ENCODE measurements at regions not wholly inside any gene's neighbourhood (a gene's known extent, or its start where the extent isn't known, plus 50 kb on each side); places are given as distances from the start of the nearest gene placed in this dataset.

DNA sequence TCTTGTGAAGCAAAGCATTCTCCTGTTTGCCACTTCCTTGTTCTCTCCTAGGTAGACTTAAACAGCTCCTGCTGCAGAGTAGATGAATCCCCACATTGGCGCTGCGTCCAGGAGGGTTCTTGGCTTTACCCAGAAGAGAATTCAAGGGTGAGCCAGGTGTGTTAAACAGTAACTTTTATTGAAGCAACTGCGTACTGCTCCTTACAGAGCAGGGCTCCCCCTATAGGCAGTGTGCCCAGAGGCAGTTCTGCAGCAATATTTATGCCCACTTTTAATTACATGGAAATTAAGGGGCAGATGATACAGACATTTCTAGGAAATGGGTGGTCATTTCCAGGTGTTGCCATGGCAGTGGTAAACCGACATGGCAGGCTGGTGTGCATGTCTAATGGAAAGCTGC is 987.6 kb upstream of the RBFOX1 start:
- TF ChIP-seq, protein P1, sequence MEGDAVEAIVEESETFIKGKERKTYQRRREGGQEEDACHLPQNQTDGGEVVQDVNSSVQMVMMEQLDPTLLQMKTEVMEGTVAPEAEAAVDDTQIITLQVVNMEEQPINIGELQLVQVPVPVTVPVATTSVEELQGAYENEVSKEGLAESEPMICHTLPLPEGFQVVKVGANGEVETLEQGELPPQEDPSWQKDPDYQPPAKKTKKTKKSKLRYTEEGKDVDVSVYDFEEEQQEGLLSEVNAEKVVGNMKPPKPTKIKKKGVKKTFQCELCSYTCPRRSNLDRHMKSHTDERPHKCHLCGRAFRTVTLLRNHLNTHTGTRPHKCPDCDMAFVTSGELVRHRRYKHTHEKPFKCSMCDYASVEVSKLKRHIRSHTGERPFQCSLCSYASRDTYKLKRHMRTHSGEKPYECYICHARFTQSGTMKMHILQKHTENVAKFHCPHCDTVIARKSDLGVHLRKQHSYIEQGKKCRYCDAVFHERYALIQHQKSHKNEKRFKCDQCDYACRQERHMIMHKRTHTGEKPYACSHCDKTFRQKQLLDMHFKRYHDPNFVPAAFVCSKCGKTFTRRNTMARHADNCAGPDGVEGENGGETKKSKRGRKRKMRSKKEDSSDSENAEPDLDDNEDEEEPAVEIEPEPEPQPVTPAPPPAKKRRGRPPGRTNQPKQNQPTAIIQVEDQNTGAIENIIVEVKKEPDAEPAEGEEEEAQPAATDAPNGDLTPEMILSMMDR (IDR thresholded peaks at IDR 0.05), result no peak
- TF ChIP-seq POLR2A (IDR thresholded peaks at IDR 0.05), result no peak

Data from heart left ventricle (tissue), 13 donors.